GM12874 (cell line): ENCODE measurements at regions not wholly inside any gene's neighbourhood (a gene's known extent, or its start where the extent isn't known, plus 50 kb on each side); places are given as distances from the start of the nearest gene placed in this dataset.

Source experiments
- TF ChIP-seq, protein P1 (sequence below): IDR thresholded peaks from 2 replicates; pipeline ENCODE4 v1.5.1; 2011; ENCODE audit warnings: low read depth, mild to moderate bottlenecking, control low read depth, low read length, moderate library complexity; ENCODE audit not compliant: insufficient read depth

DNA sequence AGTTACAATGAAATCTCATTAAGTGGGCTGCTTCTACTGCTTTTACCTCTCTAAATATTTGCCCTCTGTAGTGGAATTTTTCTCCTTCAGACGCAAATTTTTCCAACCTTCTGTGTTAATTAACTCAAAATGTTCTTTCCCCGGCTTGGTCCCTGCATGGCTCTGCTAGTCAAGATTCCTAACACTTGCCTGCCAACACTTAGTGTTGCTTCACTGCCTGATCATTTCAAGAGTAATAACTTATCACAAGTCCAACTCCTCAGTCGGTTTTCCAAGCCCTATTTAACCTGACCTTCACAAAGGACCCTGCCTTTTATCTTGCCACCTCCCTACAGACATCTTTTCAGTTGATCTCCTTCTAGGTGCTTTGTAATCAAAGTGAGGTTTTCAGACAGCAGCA lies 142.7 kb downstream of the HRH4 start:
- TF ChIP-seq, protein P1, sequence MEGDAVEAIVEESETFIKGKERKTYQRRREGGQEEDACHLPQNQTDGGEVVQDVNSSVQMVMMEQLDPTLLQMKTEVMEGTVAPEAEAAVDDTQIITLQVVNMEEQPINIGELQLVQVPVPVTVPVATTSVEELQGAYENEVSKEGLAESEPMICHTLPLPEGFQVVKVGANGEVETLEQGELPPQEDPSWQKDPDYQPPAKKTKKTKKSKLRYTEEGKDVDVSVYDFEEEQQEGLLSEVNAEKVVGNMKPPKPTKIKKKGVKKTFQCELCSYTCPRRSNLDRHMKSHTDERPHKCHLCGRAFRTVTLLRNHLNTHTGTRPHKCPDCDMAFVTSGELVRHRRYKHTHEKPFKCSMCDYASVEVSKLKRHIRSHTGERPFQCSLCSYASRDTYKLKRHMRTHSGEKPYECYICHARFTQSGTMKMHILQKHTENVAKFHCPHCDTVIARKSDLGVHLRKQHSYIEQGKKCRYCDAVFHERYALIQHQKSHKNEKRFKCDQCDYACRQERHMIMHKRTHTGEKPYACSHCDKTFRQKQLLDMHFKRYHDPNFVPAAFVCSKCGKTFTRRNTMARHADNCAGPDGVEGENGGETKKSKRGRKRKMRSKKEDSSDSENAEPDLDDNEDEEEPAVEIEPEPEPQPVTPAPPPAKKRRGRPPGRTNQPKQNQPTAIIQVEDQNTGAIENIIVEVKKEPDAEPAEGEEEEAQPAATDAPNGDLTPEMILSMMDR: no peak

DNA sequence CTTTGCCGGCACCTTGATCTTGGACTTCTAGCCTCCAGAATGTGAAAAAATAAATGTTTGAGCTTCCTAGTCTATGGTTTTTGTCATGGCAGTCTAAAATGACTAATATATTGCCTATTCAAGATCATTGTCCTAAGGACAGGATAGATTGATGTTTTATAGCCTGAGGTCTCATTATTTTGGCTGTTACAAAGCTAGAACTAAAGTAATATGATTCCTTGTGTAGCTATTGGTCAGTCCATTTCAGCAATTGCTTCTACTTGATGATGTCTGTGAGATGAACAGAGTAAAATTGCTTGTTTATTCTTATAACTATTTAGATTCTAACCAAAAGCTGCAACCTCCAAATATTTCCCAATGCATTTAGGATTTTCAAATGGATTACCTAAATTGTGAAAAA lies 145.0 kb downstream of the HRH4 start:
- TF ChIP-seq, protein P1: no peak

DNA sequence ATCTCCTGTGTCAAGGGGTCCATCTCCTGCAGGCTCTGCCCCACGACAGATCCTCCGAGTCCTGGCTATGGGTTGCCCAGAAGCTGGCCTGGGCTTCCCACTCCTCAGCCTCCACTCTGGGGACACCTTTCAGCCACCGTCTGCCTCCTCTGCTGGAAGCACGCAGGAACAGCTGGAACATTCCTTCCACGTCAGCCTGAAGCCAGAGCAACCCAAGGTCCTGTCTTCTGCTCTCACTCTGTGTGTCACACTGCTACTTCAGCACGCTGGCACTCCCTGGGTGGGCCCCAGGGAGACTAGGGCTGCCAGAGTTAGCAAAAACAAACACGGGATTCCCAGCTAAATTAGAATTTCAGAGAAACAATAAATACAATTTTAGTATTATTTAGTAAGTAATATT lies 148.8 kb downstream of the HRH4 start:
- TF ChIP-seq, protein P1: no peak

DNA sequence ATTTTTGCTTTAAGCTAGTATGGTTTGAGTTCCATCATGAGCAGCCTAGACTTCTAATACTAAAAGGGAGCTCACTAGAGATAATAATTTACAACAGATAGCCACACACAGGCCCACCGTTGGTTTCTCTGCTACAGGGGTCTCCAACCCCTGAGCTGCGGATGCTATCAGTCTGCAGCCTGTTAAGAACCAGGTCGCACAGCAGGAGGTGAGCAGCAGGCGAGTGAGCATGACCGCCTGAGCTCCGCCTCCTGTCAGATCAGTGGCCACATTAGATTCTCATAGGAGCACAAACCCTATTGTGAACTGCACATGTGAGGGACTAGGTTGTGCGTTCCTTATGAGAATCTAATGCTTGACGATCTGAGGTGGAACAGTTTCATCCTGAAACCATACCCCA lies 150.6 kb downstream of the HRH4 start:
- TF ChIP-seq, protein P1: no peak

DNA sequence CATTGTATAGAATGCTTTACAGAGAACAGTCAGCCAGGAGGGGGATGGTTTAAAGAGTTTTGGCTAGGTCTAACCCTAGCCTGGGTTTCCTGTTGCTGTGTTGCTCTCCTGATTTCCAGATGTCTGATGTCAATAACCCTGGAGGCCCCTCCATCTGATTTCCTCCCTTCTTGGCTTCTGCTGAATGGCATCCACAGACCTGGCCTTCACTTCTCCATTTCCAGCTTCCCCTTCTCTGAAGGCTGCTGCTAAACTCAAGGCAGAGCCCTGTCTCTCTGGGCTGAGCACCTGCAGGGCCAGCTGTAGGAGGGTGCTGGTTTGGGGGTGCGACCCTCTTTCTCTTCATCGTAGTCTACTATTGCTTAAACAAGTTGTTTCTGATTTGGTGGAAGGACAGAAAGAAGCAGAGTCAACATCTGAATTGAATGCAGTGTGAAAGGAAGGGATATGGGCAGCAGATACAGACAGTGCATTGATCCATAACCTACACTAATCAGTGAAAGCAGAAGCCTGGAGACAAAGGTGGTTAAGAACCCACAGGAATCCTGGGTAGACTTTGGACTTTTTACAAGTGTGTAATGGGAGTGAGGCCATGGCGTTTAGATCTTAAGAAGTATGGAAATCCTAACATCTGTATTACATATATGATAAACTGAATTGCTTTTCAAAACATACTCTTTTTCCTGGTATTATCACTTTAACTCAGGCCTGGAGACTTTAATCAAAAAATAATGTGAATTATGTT lies 153.6 kb downstream of the HRH4 start:
- TF ChIP-seq, protein P1: no peak

DNA sequence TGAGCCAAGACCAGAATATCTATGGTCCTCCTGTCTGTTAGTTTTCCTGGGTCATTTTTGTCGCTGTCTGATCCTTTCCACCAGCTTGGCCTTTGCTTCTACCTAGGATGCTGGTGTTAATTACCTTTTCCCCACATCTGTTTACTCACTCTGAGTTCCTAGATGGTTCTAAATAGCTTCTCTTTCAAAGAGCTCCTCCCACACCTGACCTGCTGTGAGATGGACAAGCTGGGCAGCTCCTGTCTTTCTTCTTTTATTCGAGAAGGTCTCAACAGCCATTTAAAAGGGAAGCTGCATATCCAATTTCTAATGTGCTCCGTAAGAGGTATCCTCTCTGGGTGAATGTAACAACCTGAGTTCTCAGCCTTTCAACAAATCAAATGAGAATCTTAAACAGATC lies 156.2 kb downstream of the HRH4 start:
- TF ChIP-seq, protein P1: no peak

DNA sequence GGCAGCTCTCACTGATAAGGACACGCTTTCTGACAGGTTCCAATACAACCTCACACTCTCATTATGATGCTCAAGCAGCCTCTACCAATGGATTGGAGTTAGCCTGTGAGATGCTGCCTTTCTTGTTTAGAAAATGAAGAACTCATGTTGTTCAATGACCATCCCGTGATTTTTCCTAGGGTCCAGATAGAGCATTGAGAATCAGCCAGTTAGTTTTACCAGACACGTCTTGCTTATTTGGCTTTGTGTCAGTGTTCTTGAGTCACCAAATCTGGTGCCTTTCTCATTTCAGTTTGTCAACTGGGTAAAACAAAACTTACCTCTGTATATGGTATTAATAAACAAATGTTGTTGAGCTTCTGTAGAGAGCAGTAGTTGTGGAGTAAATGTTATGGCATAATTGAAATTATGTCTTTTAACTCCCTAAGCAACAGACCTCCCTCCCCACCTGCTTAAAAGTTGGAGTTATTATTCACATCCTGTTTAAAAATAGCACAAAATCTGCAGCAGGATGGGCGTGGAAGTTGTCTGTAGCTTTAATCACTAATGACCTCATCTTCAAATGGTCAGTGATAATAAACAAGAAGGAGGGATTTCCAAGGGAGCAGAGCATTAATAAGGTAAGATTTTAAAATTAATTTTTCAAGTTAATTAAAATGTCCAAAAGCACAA lies 167.3 kb downstream of the HRH4 start:
- TF ChIP-seq, protein P1: no peak
